NCI-H146 treated with DMSO at 0.1 percent for 48 hours (cell line): ENCODE measurements at regions not wholly inside any gene's neighbourhood (a gene's known extent, or its start where the extent isn't known, plus 50 kb on each side); places are given as distances from the start of the nearest gene placed in this dataset.

Source experiments
- DNase-seq: peaks from one replicate; lab custom pipeline; 2025; ENCODE audit not compliant: unreplicated experiment; lab: John Stamatoyannopoulos, UW

DNA sequence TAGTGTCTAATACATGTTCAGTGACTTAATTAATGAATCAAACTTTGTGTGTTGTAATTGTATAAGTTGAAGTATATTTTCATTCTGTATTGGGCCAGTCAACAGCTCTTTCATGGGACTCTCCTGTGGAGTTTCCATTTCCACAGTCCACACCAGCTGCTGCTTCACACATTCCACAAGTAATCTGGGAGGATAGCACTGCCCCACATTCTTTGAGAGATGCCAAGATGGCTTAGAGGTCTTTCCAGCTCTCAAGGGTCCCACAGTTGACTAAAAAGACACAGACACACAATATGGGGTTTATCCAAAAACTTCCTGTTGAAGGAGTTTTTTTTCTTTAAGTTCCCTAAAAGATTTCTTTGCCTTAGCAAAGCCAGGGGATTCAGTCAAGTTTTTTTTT lies 408.3 kb downstream of the AACS start:
- DNase-seq, result no peak

DNA sequence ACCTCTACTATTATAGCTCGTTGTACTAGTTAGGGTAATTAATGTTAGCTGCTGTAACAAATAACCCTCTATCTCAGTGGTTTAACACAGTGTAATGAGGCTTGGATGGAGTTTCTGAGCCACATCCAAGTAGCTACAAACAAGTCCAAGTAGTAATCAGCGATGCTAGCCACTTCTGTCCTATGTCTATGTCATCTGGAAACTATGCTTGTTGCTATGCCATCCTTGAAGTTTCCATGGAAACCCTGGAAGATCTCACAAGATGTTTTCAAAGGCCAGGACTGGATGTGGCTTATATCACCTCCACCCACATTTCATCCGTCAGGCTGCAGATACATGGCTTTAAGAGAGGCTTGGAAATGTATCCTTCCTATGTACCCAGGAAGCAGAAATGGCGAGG lies 422.1 kb downstream of the AACS start:
- no peak for DNase-seq

DNA sequence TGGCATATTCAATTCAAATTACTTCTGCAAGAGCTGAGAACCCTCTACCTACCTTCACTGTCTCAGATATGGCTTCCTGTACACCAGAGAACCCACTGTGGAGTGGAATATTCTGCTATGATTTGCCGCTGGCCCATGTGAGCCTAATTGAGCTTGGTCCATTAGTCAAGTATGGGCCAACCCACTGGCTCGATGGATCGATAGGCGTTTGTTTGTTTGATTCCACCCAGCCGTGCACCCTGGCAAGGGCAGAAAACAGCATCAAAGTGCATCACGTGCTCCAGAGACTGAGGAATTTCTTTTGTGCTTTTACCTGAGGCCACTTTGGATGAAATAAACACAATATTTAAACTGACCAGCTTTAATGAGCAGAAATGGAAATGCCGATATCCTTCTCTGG lies 426.3 kb downstream of the AACS start:
- DNase-seq, result no peak

DNA sequence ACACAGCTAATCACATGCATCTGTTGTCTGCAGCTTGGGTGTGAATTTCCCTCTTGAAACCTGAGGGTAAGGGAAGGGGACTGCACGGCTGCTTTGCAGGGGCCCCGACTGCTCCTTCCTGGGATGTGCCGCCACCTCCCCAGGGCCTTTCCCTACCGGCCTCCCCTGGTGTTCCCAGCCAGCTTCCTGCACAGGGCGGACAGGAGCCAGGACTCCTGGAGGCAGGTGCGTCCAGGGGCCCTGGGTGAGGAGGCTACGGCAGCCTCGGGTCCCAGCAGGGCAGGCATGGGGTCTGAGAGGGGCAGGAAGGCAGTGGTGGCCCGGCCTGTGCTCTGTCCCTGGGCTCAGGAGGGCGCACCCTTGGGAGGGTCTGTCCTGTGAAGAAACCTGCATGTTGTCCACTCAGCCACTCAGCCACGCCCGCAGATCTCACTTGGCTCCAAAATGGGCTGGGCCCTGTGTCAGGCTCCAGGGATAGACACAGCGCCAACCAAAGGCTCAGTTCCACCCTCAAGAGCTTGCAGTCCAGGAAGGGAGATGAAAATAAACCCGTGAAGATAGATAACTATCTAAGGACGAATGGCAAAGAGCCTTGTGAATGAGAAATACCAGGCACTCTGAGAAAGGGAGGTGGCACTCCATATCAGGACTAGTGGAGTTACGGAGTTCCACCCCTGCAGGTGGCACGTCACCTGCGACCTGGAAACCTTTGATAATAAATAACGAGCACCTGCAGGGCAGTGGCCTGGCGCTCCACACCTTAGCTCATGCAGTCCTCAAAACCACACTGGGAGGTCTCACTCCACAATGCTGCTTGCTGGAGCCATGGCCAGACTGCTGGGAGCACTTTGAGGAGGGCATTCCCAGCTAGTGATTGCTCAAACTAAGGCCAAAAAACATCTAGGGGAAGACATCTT lies 427.4 kb downstream of the AACS start:
- DNase-seq, result no peak

DNA sequence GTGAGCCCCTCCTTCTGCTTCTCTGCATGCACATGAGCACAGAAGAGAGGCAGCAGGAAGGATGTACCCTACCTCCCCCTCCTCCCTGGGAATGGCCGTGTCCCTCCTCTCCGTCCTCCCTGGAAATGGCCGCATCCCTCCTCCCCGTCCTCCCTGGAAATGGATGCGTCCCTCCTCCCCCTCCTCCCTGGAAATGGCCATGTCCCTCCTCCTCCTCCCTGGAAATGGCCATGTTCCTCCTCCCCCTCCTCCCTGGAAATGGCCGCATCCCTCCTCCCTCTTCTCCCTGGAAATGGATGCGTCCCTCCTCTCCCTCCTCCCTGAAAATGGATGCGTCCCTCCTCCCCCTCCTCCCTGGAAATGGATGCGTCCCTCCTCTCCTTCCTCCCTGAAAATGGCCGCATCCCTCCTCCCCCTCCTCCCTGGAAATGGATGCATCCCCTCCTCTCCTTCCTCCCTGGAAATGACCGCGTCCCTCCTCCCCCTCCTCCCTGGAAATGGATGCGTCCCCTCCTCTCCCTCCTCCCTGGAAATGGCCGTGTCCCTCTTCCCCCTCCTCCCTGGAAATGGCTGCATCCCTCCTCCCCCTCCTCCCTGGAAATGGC lies 428.6 kb downstream of the AACS start:
- no peak for DNase-seq

DNA sequence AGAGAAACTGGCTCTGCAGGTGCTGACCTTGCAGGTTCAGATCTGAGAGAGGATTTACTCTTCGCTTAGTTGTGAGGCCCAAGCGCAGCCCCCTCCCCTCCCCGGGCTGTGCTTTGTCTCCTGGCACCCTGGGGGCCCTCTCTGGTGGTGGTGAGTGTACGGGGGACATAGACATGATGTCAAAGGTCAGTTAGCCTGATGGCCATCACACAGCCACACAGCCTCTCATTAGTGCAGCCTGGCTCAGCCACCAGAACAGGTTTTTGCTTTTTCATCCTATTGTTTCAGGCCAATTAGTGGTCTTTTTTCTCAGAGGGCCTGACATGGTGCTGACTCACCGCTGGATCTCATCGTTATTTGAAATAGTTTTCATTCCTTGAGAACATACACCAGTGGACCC lies 437.9 kb downstream of the AACS start:
- DNase-seq, result no peak

DNA sequence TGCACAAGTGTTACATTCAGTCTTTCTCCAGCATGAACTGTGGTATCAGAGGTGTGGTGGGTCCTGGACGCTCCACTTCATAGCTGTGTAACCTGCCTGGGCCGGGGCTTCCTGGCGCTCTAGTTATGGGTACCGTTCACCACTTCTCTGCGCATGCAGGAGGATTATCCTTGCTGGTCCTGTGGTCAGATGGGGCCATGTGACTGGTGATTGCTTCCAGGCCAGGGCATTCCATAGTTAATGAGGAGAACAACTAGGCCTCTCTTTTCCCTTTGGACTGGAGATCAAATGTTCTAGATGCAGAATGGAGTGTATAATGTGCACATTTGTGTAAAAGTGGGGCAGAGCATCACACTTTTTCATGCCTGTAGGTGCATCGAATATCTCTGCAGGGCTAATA lies 444.0 kb downstream of the AACS start:
- DNase-seq, result no peak

DNA sequence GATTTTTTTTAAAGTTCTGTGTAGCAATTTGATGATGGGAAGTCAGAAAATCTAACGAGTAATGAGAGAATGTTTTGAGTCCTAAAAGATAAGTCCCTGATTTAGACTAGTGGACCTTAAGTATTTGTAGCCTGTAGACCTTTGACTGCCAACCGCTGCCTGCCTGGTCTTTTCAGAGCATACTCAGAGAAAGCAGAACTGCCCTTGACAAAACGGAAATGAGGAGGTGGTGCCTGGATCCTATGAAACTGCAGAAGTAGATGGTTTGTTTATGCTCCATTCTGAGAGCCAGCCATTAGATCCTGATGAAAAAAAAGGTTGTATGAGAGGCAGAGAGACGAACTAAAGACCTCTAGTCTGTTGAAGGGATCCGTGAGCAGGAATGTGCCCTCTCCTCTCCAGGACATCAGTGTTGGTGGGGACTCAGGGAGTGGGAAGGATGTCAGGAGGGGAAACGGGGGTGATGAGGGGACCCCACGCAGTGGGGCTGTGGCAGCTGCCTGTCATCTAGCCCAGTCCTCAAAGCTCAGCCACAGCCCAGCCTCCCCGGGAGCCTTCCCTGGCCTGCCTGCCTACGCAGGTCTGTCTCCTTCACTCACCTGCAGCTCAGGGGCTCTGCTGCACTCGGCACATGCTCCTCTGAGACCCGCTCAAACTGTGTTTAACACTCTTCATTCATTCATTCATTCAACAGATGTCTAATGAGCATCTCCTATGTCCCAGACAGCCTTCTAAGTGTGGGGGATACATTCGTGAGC lies 447.5 kb downstream of the AACS start:
- no peak for DNase-seq

DNA sequence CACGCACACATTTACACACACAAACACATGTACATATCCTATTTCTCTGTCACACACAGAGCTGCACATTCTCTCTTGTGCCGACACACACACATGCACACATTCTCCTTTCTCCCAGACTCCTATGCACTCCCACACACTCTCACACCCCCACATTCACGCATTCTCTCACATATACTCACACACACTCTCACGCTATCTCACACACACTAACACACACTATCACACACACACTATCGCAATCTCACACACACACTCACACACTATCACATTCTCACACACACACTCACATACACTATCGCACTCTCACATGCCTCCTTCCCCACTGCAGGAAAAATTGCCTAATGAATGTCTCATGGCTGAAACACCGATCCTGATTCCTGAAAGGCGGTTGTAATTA lies 450.7 kb downstream of the AACS start:
- no peak for DNase-seq

DNA sequence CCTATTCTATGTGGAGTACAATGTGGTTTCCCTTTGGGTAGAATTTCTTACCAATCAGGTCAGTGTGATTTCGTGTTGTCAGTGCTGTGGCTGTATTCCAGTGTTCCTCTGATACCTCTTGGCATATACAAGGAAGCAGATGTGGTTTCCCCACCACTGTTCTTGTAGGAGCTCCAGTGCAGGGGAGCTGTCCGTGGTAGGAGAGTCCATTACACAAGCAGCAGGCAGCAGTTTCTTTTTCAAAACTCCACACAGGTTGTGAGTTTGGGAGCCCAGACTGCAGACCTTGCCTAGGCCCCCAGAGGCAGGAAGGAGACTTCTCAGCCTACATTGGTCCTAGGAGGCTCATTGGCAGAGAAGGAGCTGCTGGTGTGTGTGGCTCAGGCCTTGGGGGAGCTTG lies 452.8 kb downstream of the AACS start:
- no peak for DNase-seq

DNA sequence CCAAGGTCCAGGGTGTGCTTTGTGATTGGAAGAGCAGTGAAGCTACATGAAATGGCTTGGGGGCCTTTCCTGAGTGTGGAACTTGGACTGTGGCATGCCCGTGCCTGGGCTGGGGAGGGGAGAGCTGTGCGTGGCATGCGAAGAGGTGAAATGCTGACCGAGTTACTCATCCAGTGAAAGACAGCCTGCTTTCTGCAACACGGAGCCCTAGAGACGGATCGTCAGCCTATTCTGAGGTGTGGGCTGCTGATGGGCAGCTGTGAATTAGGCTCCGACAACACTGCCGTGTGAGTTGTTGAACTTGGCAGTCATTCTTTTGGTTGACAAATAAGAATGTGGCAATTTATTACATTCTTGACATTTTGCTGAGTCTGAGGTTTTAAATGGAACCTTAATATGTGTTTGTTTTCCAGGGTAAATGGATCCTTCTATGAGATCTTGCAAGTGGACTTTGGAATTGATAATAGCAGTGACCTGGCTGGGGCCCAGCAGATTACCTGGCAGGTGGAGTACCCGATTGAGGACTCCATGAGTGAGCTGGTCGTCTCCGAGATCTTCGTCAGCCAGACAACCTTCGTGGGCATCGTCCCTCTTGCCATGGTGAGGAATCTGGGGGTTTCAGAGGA lies 453.9 kb downstream of the AACS start:
- no peak for DNase-seq

DNA sequence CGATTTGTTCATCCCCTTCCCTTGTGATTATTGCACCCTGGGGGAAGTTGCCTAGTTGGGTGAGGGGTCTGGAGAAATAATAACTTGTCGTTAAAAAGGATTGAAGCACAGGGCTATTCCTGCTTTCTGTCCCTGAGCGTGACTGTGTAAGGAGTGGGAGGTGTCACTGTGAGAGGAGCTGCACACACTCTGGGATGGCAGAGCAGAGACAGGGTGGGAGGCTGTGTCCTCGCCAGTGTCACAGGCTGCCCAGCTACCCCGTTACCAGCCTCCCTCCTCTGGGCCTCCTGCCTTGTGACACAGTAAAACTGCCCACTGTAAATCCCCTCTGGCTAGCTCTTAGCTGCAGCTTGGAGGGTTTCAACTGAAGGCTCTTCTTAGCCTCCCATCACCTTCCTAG lies 460.6 kb downstream of the AACS start:
- no peak for DNase-seq

DNA sequence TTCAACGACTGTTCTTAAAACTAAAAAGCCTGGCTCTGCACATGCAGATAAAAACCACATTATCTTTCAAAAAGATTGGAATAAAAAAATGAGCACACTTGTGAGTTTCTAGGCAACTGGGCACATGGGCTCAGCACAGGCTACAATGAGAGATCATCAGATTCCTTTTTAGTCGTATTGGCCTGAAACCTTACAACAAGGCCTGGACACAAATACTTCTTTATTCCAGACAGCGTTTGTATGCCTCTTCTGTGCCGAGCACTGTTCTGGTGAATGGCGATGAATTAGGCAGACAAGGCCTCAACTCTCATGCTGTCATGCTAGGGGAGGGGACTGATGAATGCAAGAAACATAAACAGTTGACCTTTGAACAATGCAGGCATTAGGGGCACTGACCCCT lies 463.0 kb downstream of the AACS start:
- DNase-seq, result no peak

DNA sequence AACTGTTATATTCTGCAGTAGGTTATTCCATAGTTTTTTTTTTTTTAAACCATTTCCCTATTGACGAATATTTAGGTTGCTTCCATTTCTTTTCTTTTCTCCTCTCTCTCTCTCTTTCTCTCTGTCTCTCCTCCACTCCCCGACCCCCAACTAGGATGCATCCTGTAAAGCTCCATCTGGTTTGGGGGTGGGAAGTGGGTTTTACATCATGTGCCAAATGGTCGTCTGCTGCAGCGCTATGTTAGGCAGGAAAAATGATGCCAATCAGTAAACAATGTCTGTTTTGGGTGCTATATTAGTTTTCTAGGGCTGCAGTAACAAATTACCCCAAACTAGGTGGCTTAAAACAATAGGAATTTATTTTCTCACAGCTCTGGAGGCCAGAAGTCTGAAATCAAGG lies 465.0 kb downstream of the AACS start:
- DNase-seq, result no peak

DNA sequence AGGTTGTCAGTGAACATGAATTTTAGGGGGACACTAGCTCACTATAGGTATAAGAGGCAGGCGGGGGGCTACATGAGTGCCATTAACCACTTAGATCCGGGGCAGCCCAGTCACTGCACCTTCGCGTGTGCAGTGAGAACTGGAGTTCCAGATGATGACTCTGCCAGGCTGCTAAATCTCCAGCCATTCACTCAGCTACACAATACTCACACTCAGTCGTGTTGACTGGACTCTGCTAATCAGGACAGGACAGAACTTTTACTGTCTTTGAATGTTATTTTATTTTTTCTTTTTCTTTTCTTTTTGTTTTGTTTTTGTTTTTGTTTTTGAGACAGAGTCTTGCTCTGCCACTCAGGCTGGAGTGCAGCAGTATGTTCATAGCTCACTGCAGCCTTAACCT lies 465.6 kb downstream of the AACS start:
- DNase-seq, result no peak

DNA sequence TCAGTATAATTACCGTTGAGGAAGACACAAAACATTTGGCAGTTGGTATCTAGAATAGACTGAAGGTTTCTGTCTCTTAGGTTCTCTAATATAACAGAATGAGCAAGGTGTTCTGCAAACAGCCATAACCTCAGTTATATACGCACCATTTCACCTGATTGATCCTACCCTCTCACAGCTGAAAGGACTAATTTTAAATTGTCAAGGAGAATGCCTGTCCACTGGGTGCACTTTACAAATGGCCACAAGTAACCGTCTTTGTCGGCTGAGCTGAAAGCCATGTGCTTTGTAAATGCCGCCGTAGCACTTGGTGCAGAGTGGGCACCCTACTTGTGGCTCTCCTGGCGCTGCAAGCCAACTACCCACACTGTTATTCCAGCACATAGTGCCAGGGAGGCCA lies 466.3 kb downstream of the AACS start:
- DNase-seq, result no peak

DNA sequence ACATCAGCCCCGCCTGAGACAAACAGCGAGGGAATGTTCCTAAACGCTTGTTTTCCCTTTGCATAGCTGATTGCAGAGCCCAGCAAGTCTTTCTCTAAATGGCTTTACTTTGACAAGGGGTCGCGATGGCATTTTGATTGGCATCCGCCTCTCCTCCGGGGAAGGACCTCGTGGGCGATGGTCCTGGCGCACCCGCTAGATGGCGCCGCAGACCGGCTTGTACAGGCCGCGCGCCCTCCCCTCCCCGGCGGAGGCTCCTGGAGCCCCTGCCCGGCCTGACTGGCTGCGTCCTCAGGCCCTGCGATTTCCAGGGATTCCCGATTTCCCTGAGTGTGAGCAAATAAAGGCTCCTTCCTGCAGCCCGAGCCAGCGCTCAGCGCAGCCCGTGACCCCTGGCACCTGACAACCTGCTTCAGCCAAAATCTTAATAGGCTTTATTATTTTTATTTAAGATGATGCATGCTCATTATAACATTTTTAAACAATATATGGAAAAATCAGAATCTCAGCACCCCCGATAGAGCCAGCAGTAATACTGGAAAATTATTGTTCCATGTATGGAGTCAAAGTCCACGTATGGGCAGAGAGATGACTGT lies 468.3 kb downstream of the AACS start:
- no peak for DNase-seq

DNA sequence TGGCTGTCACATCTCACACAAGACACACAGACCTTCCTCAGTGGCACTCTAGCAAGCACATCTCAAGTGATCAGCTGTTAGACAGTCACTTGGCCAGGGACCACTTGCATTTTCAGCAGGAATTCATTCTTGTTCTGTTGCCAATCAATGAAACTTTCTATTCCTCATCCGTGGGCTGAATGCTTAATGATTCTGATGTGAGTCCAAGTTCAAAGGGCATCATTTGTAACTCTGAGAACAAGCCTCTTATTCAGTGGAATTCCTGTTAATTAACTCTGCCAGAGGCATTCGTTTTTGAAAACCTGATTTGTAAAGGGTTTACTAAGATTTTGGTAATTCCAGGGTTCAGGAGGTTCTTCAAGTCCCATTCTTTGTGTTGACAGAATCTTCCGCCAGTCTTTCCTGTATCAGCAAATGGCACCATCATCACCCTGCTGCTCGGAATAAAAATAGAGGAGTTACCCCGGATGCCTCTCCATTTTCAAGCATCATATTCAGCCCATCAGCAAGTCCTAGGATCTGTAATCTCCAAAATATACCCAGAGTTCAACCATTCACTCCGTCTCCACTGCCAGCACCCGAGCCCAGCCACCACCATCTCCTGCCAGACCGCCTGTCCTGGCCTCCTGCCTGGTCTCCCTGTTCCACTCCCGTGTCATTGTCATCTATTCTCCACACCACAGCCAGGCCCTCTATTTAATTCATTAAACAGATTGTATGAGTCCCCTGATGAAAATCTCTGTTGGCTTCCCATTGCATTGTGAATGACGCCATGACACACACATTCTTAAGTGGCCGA lies 473.4 kb downstream of the AACS start:
- DNase-seq, result no peak

DNA sequence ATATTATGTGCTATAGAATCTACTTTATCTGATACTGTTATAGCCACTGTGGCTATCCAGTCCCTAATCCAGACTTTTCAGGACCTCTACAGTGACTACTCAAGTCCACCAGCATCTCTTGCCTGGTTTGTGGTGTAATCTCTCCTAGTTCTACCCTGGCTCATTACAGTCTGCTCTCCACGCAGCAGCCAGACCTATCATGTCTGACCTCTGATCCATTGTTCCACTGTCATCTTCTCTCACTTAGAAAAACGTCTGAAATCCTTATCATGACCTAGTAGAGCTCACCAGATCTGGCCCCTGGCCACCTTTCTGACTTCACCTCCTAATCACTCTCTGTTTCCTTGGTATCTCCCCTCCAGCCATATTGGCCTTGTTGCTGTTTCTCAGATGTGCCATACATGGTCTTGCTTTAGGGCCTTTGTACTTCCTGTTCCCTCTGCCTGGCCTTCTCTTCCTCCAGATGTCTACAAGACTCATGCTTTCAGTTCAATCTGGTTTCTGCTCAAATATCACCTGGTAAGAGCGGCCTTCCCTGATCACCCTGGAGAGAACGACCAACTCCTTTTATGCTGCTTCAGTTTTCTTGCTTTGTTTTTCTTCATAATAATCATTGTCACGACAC lies 475.5 kb downstream of the AACS start:
- DNase-seq, result no peak

DNA sequence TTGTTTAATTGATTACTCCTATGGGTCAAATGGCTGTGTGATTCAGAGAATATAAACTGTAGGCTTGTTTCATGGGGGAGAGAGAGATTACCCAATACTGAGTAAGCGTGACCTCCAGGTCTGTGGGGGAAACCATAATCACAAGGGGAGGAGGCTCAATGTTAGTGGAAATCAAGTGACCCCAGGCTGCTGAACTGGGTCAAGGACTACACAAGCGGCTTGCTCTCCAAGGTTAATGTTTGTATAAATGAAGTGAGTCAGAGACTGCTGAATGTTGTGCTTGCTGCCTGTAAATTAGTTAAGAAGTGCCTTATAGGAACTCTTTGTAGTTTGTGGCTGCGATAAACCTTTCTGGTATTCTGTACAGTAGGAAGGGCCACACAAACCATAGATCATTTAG lies 479.7 kb downstream of the AACS start:
- no peak for DNase-seq
